AG08395 (cell line): ENCODE measurements at regions not wholly inside any gene's neighbourhood (a gene's known extent, or its start where the extent isn't known, plus 50 kb on each side); places are given as distances from the start of the nearest gene placed in this dataset.
"Not testable (repeated sequence)": the region's sequence is repeated elsewhere in the genome, so short reads cannot be mapped to it uniquely, and the experiment has no call there.

Source experiments
- DNase-seq: peaks from one replicate; pipeline ENCODE4 v3.0.0; 2012; ENCODE audit warnings: mixed read lengths, low spot score

- no peak for DNase-seq
Measured at GRCh38 chr6:81624453-81624852, 128.0 kb downstream of the TENT5A start.

- DNase-seq, result no peak
Measured at GRCh38 chr6:81623106-81623759, 129.2 kb downstream of the TENT5A start.

- no peak for DNase-seq
Measured at GRCh38 chr6:81621816-81622395, 130.6 kb downstream of the TENT5A start.

GRCh38 chr6:81614292-81614691 is 138.2 kb downstream of the TENT5A start:
- DNase-seq, result no peak

GRCh38 chr6:81613606-81614005 is 138.9 kb downstream of the TENT5A start:
- DNase-seq, result peak; percentile 52

GRCh38 chr6:81612136-81612535 is 140.3 kb downstream of the TENT5A start:
- DNase-seq, result no peak

- no peak for DNase-seq
Measured at GRCh38 chr6:81609736-81610135, 142.7 kb downstream of the TENT5A start.

- no peak for DNase-seq
Measured at GRCh38 chr6:81608776-81609175, 143.7 kb downstream of the TENT5A start.

- DNase-seq, result peak; percentile 48
Measured at GRCh38 chr6:81606965-81607381, 145.5 kb downstream of the TENT5A start.

- DNase-seq, result no peak
Measured at GRCh38 chr6:81605526-81605925, 147.0 kb downstream of the TENT5A start.

GRCh38 chr6:81601918-81602317 is 150.6 kb downstream of the TENT5A start:
- no peak for DNase-seq

- DNase-seq, result not testable (repeated sequence)
Measured at GRCh38 chr6:81600488-81600887, 152.0 kb downstream of the TENT5A start.

GRCh38 chr6:81594501-81594900 is 158.0 kb downstream of the TENT5A start:
- no peak for DNase-seq

- DNase-seq, result no peak
Measured at GRCh38 chr6:81590314-81590691, 162.2 kb downstream of the TENT5A start.

- DNase-seq, result no peak
Measured at GRCh38 chr6:81589465-81590313, 162.8 kb downstream of the TENT5A start.

- not testable (repeated sequence) for DNase-seq
Measured at GRCh38 chr6:81585686-81586085, 166.8 kb downstream of the TENT5A start.

GRCh38 chr6:81584156-81584555 is 168.3 kb downstream of the TENT5A start:
- DNase-seq, result not testable (repeated sequence)

GRCh38 chr6:81575442-81575841 is 177.0 kb downstream of the TENT5A start:
- peak; percentile 30 for DNase-seq

- no peak for DNase-seq
Measured at GRCh38 chr6:81572020-81572419, 180.5 kb downstream of the TENT5A start.

- no peak for DNase-seq
Measured at GRCh38 chr6:81570681-81571080, 181.8 kb downstream of the TENT5A start.

GRCh38 chr6:81568973-81569372 is 183.5 kb downstream of the TENT5A start:
- no peak for DNase-seq

GRCh38 chr6:81565071-81565470 is 187.4 kb downstream of the TENT5A start:
- DNase-seq, result peak; percentile 38

- DNase-seq, result no peak
Measured at GRCh38 chr6:81564470-81565068, 187.9 kb downstream of the TENT5A start.
